ENCODE measurements at regions not wholly inside any gene's neighbourhood (a gene's known extent, or its start where the extent isn't known, plus 50 kb on each side); places are given as distances from the start of the nearest gene placed in this dataset.

GRCh38 chr11:111124724-111125123 is 120.8 kb upstream of the POU2AF2 start:
- Histone ChIP-seq H3K4me3 (no peak overlapping the region), H3K4me1 (no peaks in the 10 kb centered on the region), H3K36me3 (no peaks in the 10 kb centered on the region), H3K27ac (no peak overlapping the region), H3K27me3 (no peaks in the 10 kb centered on the region), H3K9me3 (no peaks in the 10 kb centered on the region), H3K9ac (ENCODE audit: low read depth in 2 of 2, low read length in 2 of 2) (no peak overlapping the region)
- intact Hi-C loops (cut with DNase I), result no loop called here
- no peak for DNase-seq
- no peak for TF ChIP-seq CTCF (IDR thresholded peaks at IDR 0.05)

- DNase-seq, result no peak
- Histone ChIP-seq H3K9ac (ENCODE audit: low read depth in 2 of 2, low read length in 2 of 2) (no peak overlapping the region), H3K36me3 (no peaks in the 10 kb centered on the region), H3K27me3 (no peaks in the 10 kb centered on the region), H3K4me1 (no peaks in the 10 kb centered on the region), H3K9me3 (no peaks in the 10 kb centered on the region), H3K4me3 (no peak overlapping the region), H3K27ac (no peak overlapping the region)
- TF ChIP-seq CTCF (IDR thresholded peaks at IDR 0.05), result no peak
- intact Hi-C loops (cut with DNase I), result no loop called here
These were observed 121.8 kb upstream of the POU2AF2 start for GRCh38 chr11:111123463-111124398.

- H3K36me3 ChIP-seq, result no peaks in the 10 kb centered on the region
- H3K9ac ChIP-seq (ENCODE audit: low read depth in 2 of 2, low read length in 2 of 2), result no peak overlapping the region
- intact Hi-C loops (cut with DNase I), result no loop called here
- DNase-seq, result no peak
- no peak for TF ChIP-seq CTCF (IDR thresholded peaks at IDR 0.05)
- no peaks in the 10 kb centered on the region for H3K4me1 ChIP-seq
- no peak overlapping the region for H3K4me3 ChIP-seq
- H3K27ac ChIP-seq, result no peak overlapping the region
- no peaks in the 10 kb centered on the region for H3K27me3 ChIP-seq
- no peaks in the 10 kb centered on the region for H3K9me3 ChIP-seq
These were observed 124.7 kb upstream of the POU2AF2 start for GRCh38 chr11:111120696-111121302.

GRCh38 chr11:111120161-111120560 is 125.4 kb upstream of the POU2AF2 start:
- Histone ChIP-seq H3K27ac (no peak overlapping the region), H3K4me3 (no peak overlapping the region), H3K4me1 (no peaks in the 10 kb centered on the region), H3K27me3 (no peaks in the 10 kb centered on the region), H3K9me3 (no peaks in the 10 kb centered on the region), H3K9ac (ENCODE audit: low read depth in 2 of 2, low read length in 2 of 2) (no peak overlapping the region), H3K36me3 (no peaks in the 10 kb centered on the region)
- DNase-seq, result no peak
- intact Hi-C loops (cut with DNase I), result no loop called here
- no peak for TF ChIP-seq CTCF (IDR thresholded peaks at IDR 0.05)

- DNase-seq, result no peak
- no peak for TF ChIP-seq CTCF (IDR thresholded peaks at IDR 0.05)
- Histone ChIP-seq H3K27me3 (no peaks in the 10 kb centered on the region), H3K4me3 (no peak overlapping the region), H3K9ac (ENCODE audit: low read depth in 2 of 2, low read length in 2 of 2) (no peak overlapping the region), H3K4me1 (no peaks in the 10 kb centered on the region), H3K27ac (no peak overlapping the region), H3K36me3 (no peaks in the 10 kb centered on the region), H3K9me3 (no peaks in the 10 kb centered on the region)
- intact Hi-C loops (cut with DNase I), result no loop called here
These were observed 125.8 kb upstream of the POU2AF2 start for GRCh38 chr11:111119751-111120150.
